ENCODE measurements at regions not wholly inside any gene's neighbourhood (a gene's known extent, or its start where the extent isn't known, plus 50 kb on each side); places are given as distances from the start of the nearest gene placed in this dataset.

DNA sequence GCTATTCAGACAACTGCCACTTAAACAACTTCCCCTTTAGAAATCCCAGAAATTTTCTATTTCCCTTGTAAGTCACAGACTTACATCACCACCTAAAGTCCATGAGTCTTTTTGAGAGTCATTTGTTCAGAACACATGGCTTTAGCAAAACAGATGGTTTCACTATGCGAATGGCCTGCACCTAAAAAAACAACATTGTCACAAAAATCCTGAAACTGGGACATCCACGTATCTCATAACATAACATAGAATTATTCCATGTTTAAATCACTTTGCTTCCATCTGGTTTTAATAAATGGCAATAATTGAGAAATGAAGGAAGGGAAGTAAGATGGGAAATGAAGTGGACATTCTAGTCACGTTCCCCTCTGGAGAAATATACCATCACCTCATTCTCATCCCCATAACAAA, 155.3 kb upstream of the EDNRA start:
- TF ChIP-seq CTCF (IDR thresholded peaks at IDR 0.05 in 8 of 11, conservative IDR thresholded peaks at IDR 0.05 in 3 of 11) = no peak
- no peak for TF ChIP-seq POLR2AphosphoS5 (IDR thresholded peaks at IDR 0.05)
- TF ChIP-seq POLR2A (IDR thresholded peaks at IDR 0.05) = no peak
